ENCODE measurements at regions not wholly inside any gene's neighbourhood (a gene's known extent, or its start where the extent isn't known, plus 50 kb on each side); places are given as distances from the start of the nearest gene placed in this dataset.
"Not testable (repeated sequence)": the region's sequence is repeated elsewhere in the genome, so short reads cannot be mapped to it uniquely, and the experiment has no call there.

- DNase-seq = no peak
Measured at GRCh38 chr4:58871509-58871908, 1761.3 kb upstream of the IGFBP7 start.

- no peak for DNase-seq
Measured at GRCh38 chr4:58849026-58849425, 1738.8 kb upstream of the IGFBP7 start.

- no peak for DNase-seq
Measured at GRCh38 chr4:58843455-58843854, 1733.3 kb upstream of the IGFBP7 start.

- no peak for DNase-seq
Measured at GRCh38 chr4:58833126-58833525, 1722.9 kb upstream of the IGFBP7 start.

GRCh38 chr4:58825278-58825677 is 1715.1 kb upstream of the IGFBP7 start:
- DNase-seq = no peak

GRCh38 chr4:58818560-58818959 is 1708.4 kb upstream of the IGFBP7 start:
- not testable (repeated sequence) for DNase-seq

- DNase-seq = no peak
Measured at GRCh38 chr4:58809948-58810347, 1699.8 kb upstream of the IGFBP7 start.

- no peak for DNase-seq
Measured at GRCh38 chr4:58809366-58809765, 1699.2 kb upstream of the IGFBP7 start.

- no peak for DNase-seq
Measured at GRCh38 chr4:58808817-58809216, 1698.6 kb upstream of the IGFBP7 start.

- DNase-seq = no peak
Measured at GRCh38 chr4:58807843-58808615, 1697.8 kb upstream of the IGFBP7 start.

- DNase-seq = no peak
Measured at GRCh38 chr4:58776627-58777026, 1666.4 kb upstream of the IGFBP7 start.

GRCh38 chr4:58767598-58767997 is 1657.4 kb upstream of the IGFBP7 start:
- DNase-seq = no peak

GRCh38 chr4:58766763-58767162 is 1656.6 kb upstream of the IGFBP7 start:
- DNase-seq = no peak

- no peak for DNase-seq
Measured at GRCh38 chr4:58761563-58761962, 1651.4 kb upstream of the IGFBP7 start.

- DNase-seq = no peak
Measured at GRCh38 chr4:58760737-58761136, 1650.6 kb upstream of the IGFBP7 start.

- no peak for DNase-seq
Measured at GRCh38 chr4:58760100-58760499, 1649.9 kb upstream of the IGFBP7 start.

- no peak for DNase-seq
Measured at GRCh38 chr4:58749206-58749605, 1639.0 kb upstream of the IGFBP7 start.

- no peak for DNase-seq
Measured at GRCh38 chr4:58740897-58741296, 1630.7 kb upstream of the IGFBP7 start.

- DNase-seq = no peak
Measured at GRCh38 chr4:58739275-58739674, 1629.1 kb upstream of the IGFBP7 start.

- DNase-seq = no peak
Measured at GRCh38 chr4:58738375-58738774, 1628.2 kb upstream of the IGFBP7 start.

- DNase-seq = no peak
Measured at GRCh38 chr4:58734030-58734674, 1624.0 kb upstream of the IGFBP7 start.

GRCh38 chr4:58732973-58733372 is 1622.8 kb upstream of the IGFBP7 start:
- DNase-seq = no peak

- no peak for DNase-seq
Measured at GRCh38 chr4:58723954-58724353, 1613.8 kb upstream of the IGFBP7 start.

GRCh38 chr4:58711039-58711438 is 1600.9 kb upstream of the IGFBP7 start:
- no peak for DNase-seq

- no peak for DNase-seq
Measured at GRCh38 chr4:58688568-58688967, 1578.4 kb upstream of the IGFBP7 start.
